ENCODE measurements at regions not wholly inside any gene's neighbourhood (a gene's known extent, or its start where the extent isn't known, plus 50 kb on each side); places are given as distances from the start of the nearest gene placed in this dataset.

GRCh38 chr16:51035110-51035498 is 116.0 kb downstream of the SALL1 start:
- no peak for TF ChIP-seq CTCF (IDR thresholded peaks at IDR 0.05)
- TF ChIP-seq, protein P1, sequence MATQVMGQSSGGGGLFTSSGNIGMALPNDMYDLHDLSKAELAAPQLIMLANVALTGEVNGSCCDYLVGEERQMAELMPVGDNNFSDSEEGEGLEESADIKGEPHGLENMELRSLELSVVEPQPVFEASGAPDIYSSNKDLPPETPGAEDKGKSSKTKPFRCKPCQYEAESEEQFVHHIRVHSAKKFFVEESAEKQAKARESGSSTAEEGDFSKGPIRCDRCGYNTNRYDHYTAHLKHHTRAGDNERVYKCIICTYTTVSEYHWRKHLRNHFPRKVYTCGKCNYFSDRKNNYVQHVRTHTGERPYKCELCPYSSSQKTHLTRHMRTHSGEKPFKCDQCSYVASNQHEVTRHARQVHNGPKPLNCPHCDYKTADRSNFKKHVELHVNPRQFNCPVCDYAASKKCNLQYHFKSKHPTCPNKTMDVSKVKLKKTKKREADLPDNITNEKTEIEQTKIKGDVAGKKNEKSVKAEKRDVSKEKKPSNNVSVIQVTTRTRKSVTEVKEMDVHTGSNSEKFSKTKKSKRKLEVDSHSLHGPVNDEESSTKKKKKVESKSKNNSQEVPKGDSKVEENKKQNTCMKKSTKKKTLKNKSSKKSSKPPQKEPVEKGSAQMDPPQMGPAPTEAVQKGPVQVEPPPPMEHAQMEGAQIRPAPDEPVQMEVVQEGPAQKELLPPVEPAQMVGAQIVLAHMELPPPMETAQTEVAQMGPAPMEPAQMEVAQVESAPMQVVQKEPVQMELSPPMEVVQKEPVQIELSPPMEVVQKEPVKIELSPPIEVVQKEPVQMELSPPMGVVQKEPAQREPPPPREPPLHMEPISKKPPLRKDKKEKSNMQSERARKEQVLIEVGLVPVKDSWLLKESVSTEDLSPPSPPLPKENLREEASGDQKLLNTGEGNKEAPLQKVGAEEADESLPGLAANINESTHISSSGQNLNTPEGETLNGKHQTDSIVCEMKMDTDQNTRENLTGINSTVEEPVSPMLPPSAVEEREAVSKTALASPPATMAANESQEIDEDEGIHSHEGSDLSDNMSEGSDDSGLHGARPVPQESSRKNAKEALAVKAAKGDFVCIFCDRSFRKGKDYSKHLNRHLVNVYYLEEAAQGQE (IDR thresholded peaks at IDR 0.05; ENCODE audit: low read depth, low read length) = no peak
- no peak for TF ChIP-seq RCOR1 (IDR thresholded peaks at IDR 0.05; ENCODE audit: low read length)
- TF ChIP-seq GATA2 (CRISPR knock-in tag; IDR thresholded peaks at IDR 0.05) = no peak
- no peak for TF ChIP-seq TEAD4 (IDR thresholded peaks at IDR 0.05; ENCODE audit: borderline replicate concordance, insufficient read depth)
- no peak for TF ChIP-seq TAF1 (IDR thresholded peaks at IDR 0.05; ENCODE audit: borderline replicate concordance, low read depth, low read length)
- TF ChIP-seq EZH2phosphoT487 (IDR thresholded peaks at IDR 0.05; ENCODE audit: borderline replicate concordance, low read depth) = no peak
- no peak for TF ChIP-seq NRF1 (IDR thresholded peaks at IDR 0.05; ENCODE audit: low read depth, low read length)
- no peak for TF ChIP-seq RXRA (IDR thresholded peaks at IDR 0.05; ENCODE audit: borderline replicate concordance, low read depth)
- no peak for TF ChIP-seq MEF2A (IDR thresholded peaks at IDR 0.05; ENCODE audit: borderline replicate concordance, low read depth)
- TF ChIP-seq POLR2AphosphoS5 (IDR thresholded peaks at IDR 0.05; ENCODE audit: low read depth, low read length) = no peak
- TF ChIP-seq ELF1 (IDR thresholded peaks at IDR 0.05) = no peak
- TF ChIP-seq EP300 (IDR thresholded peaks at IDR 0.05; ENCODE audit: borderline replicate concordance in 1 of 2, low read depth in 1 of 2, low read length in 1 of 2) = no peak

All from SK-N-SH (cell line).